ENCODE measurements at regions not wholly inside any gene's neighbourhood (a gene's known extent, or its start where the extent isn't known, plus 50 kb on each side); places are given as distances from the start of the nearest gene placed in this dataset.
A peak's percentile ranks its signal among the peaks of the same experiment; 100 is the strongest.

GRCh38 chr5:57734296-57734695 is 251.7 kb upstream of the ACTBL2 start:
- BruUV-seq (replicated peaks) = no TSS peak
- Histone ChIP-seq H3K4me2 (ENCODE audit: low read length) (no peak overlapping the region), H3K27me3 (ENCODE audit: low read length) (no peaks in the 10 kb centered on the region), H3K4me3 (ENCODE audit: low read length) (no peak overlapping the region), H4K20me1 (ENCODE audit: low read length) (no peaks in the 10 kb centered on the region), H3K9me3 (ENCODE audit: low read length) (no peaks in the 10 kb centered on the region), H3K9ac (ENCODE audit: low read length) (no peak overlapping the region), H2AFZ (ENCODE audit: low read length) (no peak overlapping the region), H3K79me2 (ENCODE audit: low read length) (no peaks in the 10 kb centered on the region), H3K4me1 (ENCODE audit: insufficient read depth, low read length) (peaks cover 41% of the 10 kb centered on the region), H3K27ac (ENCODE audit: low read length) (peak overlapping the region; percentile 92; the same call in 1 of the 2 replicates), H3F3A (ENCODE audit: low read length, unreplicated experiment) (peaks cover 5% of the 10 kb centered on the region), H3K36me3 (ENCODE audit: low read depth, low read length) (no peaks in the 10 kb centered on the region), H3K9me2 (replicated peaks; ENCODE audit: low read length) (no peaks in the 10 kb centered on the region)
- CTCF ChIA-PET = no interaction called here
- TF ChIP-seq EZH2phosphoT487 (IDR thresholded peaks at IDR 0.05; ENCODE audit: borderline replicate concordance, low read length) (no peak), EZH2 (IDR thresholded peaks at IDR 0.05; ENCODE audit: low read length, unreplicated experiment) (no peak)
- TF ChIP-seq, protein P1, sequence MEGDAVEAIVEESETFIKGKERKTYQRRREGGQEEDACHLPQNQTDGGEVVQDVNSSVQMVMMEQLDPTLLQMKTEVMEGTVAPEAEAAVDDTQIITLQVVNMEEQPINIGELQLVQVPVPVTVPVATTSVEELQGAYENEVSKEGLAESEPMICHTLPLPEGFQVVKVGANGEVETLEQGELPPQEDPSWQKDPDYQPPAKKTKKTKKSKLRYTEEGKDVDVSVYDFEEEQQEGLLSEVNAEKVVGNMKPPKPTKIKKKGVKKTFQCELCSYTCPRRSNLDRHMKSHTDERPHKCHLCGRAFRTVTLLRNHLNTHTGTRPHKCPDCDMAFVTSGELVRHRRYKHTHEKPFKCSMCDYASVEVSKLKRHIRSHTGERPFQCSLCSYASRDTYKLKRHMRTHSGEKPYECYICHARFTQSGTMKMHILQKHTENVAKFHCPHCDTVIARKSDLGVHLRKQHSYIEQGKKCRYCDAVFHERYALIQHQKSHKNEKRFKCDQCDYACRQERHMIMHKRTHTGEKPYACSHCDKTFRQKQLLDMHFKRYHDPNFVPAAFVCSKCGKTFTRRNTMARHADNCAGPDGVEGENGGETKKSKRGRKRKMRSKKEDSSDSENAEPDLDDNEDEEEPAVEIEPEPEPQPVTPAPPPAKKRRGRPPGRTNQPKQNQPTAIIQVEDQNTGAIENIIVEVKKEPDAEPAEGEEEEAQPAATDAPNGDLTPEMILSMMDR (conservative IDR thresholded peaks at IDR 0.05; ENCODE audit: low read depth, low read length) = no peak
- ATAC-seq (no peak), DNase-seq (no peak)
- POLR2A ChIA-PET (ENCODE audit: unreplicated experiment) = no interaction called here
- intact Hi-C loops (cut with micrococcal nuclease) = no loop called here

DNA sequence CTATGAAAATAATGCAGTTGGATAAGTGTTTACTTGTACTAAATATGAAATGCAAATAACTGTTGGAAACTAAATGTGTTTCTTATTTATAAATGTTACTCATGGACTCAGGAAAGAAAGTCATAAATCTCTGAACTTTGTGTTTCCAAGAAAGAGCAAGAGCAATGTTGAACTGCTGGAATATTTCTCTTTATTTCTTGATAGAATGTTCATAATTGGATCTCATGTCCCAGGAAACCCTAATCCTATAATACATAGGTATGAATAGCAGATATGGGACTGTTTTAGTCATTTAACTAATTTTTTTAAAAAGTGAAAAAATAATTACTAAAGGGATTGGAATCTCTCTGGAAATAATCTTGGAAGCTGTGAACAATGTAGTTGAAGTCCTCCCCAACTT is 245.0 kb upstream of the ACTBL2 start:
- no peak overlapping the region for H3K4me3 ChIP-seq (ENCODE audit: low read length)

More for the DNA sequence above, 245.0 kb upstream of the ACTBL2 start:
- ChIA-PET CTCF (no interaction called here), POLR2A (ENCODE audit: unreplicated experiment) (no interaction called here)
- no peaks in the 10 kb centered on the region for H4K20me1 ChIP-seq (ENCODE audit: low read length)
- no peaks in the 10 kb centered on the region for H3F3A ChIP-seq (ENCODE audit: low read length, unreplicated experiment)
- no peak for DNase-seq
- H3K4me2 ChIP-seq (ENCODE audit: low read length) = no peak overlapping the region
- H3K79me2 ChIP-seq (ENCODE audit: low read length) = no peaks in the 10 kb centered on the region
- no peak overlapping the region for H3K27ac ChIP-seq (ENCODE audit: low read length)
- H2AFZ ChIP-seq (ENCODE audit: low read length) = no peak overlapping the region
- no peaks in the 10 kb centered on the region for H3K9me2 ChIP-seq (replicated peaks; ENCODE audit: low read length)
- no peaks in the 10 kb centered on the region for H3K9me3 ChIP-seq (ENCODE audit: low read length)
- no peak for ATAC-seq
- no peak overlapping the region for H3K9ac ChIP-seq (ENCODE audit: low read length)
- peaks cover 11% of the 10 kb centered on the region for H3K4me1 ChIP-seq (ENCODE audit: insufficient read depth, low read length)
- no peak for TF ChIP-seq EZH2phosphoT487 (IDR thresholded peaks at IDR 0.05; ENCODE audit: borderline replicate concordance, low read length)
- TF ChIP-seq EZH2 (IDR thresholded peaks at IDR 0.05; ENCODE audit: low read length, unreplicated experiment) = no peak
- TF ChIP-seq, protein P1 (conservative IDR thresholded peaks at IDR 0.05; ENCODE audit: low read depth, low read length) = no peak
- H3K36me3 ChIP-seq (ENCODE audit: low read depth, low read length) = no peaks in the 10 kb centered on the region
- no TSS peak for BruUV-seq (replicated peaks)
- H3K27me3 ChIP-seq (ENCODE audit: low read length) = no peaks in the 10 kb centered on the region
- intact Hi-C loops (cut with micrococcal nuclease) = no loop called here

Measured in PC-3 (cell line).